H9 (cell line): ENCODE measurements at regions not wholly inside any gene's neighbourhood (a gene's known extent, or its start where the extent isn't known, plus 50 kb on each side); places are given as distances from the start of the nearest gene placed in this dataset.

Experiments used
- DNase-seq: peaks from one replicate; pipeline ENCODE4 v3.0.0-alpha.2; 2017
- H2AFZ ChIP-seq: one replicate; pipeline ENCODE4 v1.6.1; 2013; ENCODE audit warnings: mild to moderate bottlenecking, low read length, control low read depth, moderate library complexity
- H2AK5ac ChIP-seq: 2 replicates; pipeline ENCODE4 v1.6.1; 2013; ENCODE audit warnings: low read length, control low read depth, mixed read lengths; ENCODE audit not compliant: insufficient read length
- H2BK120ac ChIP-seq: one replicate; pipeline ENCODE4 v1.6.1; 2013; ENCODE audit warnings: low read depth, mild to moderate bottlenecking, low read length, control low read depth, inconsistent platforms; ENCODE audit not compliant: poor library complexity, severe bottlenecking
- H2BK12ac ChIP-seq: 2 replicates; pipeline ENCODE4 v1.6.1; 2013; ENCODE audit warnings: low read length, control low read depth, mixed read lengths, low read depth; ENCODE audit not compliant: insufficient read length
- H2BK15ac ChIP-seq: 2 replicates; pipeline ENCODE4 v1.6.1; 2013; ENCODE audit warnings: low read depth, low read length, control low read depth
- H2BK20ac ChIP-seq: one replicate; pipeline ENCODE4 v1.6.1; 2013; ENCODE audit warnings: low read depth, mild to moderate bottlenecking, low read length, control low read depth, inconsistent platforms; ENCODE audit not compliant: poor library complexity, severe bottlenecking
- H2BK5ac ChIP-seq: 2 replicates; pipeline ENCODE4 v1.6.1; 2013; ENCODE audit warnings: low read length, control low read depth, mixed read lengths; ENCODE audit not compliant: insufficient read length
- H3K14ac ChIP-seq: 2 replicates; pipeline ENCODE4 v1.6.1; 2013; ENCODE audit warnings: low read length, control low read depth; ENCODE audit not compliant: insufficient read depth
- H3K18ac ChIP-seq: 2 replicates; pipeline ENCODE4 v1.6.1; 2013; ENCODE audit warnings: low read depth, mild to moderate bottlenecking, mixed read lengths, low read length, control low read depth; ENCODE audit not compliant: insufficient read length
- H3K23ac ChIP-seq: 2 replicates; pipeline ENCODE4 v1.6.1; 2013; ENCODE audit warnings: low read length, control low read depth, mixed read lengths, low read depth; ENCODE audit not compliant: insufficient read length
- H3K23me2 ChIP-seq: 2 replicates; pipeline ENCODE4 v1.6.1; 2013; ENCODE audit warnings: low read depth, mild to moderate bottlenecking, mixed read lengths, low read length, control low read depth; ENCODE audit not compliant: insufficient read length, poor library complexity, severe bottlenecking
- H3K27ac ChIP-seq: 2 replicates; pipeline ENCODE4 v1.5.1; 2013; ENCODE audit warnings: low read length, control low read depth, mixed read lengths, low read depth; ENCODE audit not compliant: insufficient read length
- H3K27me3 ChIP-seq: 2 replicates; pipeline ENCODE4 v1.6.1; 2013; ENCODE audit warnings: low read length, control low read depth, inconsistent platforms; ENCODE audit not compliant: insufficient read depth
- H3K4ac ChIP-seq: 2 replicates; pipeline ENCODE4 v1.6.1; 2013; ENCODE audit warnings: low read depth, mild to moderate bottlenecking, control low read depth, inconsistent platforms, low read length, moderate library complexity
- H3K4me1 ChIP-seq: 2 replicates; pipeline ENCODE4 v1.6.1; 2013; ENCODE audit warnings: low read length, control low read depth, inconsistent platforms; ENCODE audit not compliant: insufficient read depth
- H3K4me2 ChIP-seq: 2 replicates; pipeline ENCODE4 v1.6.1; 2013; ENCODE audit warnings: low read length, control low read depth, mixed read lengths; ENCODE audit not compliant: insufficient read length, insufficient read depth
- H3K56ac ChIP-seq: 2 replicates; pipeline ENCODE4 v1.6.1; 2013; ENCODE audit warnings: low read depth, mild to moderate bottlenecking, mixed read lengths, low read length, control low read depth; ENCODE audit not compliant: insufficient read length
- H3K79me1 ChIP-seq: 2 replicates; pipeline ENCODE4 v1.6.1; 2013; ENCODE audit warnings: low read depth, mild to moderate bottlenecking, moderate library complexity, low read length, control low read depth, inconsistent platforms; ENCODE audit not compliant: insufficient read depth, poor library complexity, severe bottlenecking
- H3K79me2 ChIP-seq: 2 replicates; pipeline ENCODE4 v1.6.1; 2013; ENCODE audit warnings: low read length, control low read depth, inconsistent platforms; ENCODE audit not compliant: insufficient read depth
- H3K9ac ChIP-seq: 2 replicates; pipeline ENCODE4 v1.6.1; 2013; ENCODE audit warnings: low read length, control low read depth, mixed read lengths; ENCODE audit not compliant: insufficient read length; ENCODE audit errors: extremely low read depth
- H3K9me3 ChIP-seq: one replicate; pipeline ENCODE4 v1.6.1; 2013; ENCODE audit warnings: low read depth, low read length, inconsistent platforms; ENCODE audit not compliant: control insufficient read depth
- H3T11ph ChIP-seq: one replicate; pipeline ENCODE4 v1.6.1; 2013; ENCODE audit warnings: mild to moderate bottlenecking, low read length, control low read depth, inconsistent platforms
- H4K20me1 ChIP-seq: one replicate; pipeline ENCODE4 v1.6.1; 2013; ENCODE audit not compliant: control insufficient read depth, insufficient read length, insufficient read depth
- H4K5ac ChIP-seq: 2 replicates; pipeline ENCODE4 v1.6.1; 2013; ENCODE audit warnings: low read depth, mild to moderate bottlenecking, mixed read lengths, low read length, control low read depth; ENCODE audit not compliant: insufficient read length
- H4K8ac ChIP-seq: replicated peaks from 2 replicates; pipeline ENCODE4 v1.6.1; 2013; ENCODE audit warnings: low read length, control low read depth, mixed read lengths, low read depth; ENCODE audit not compliant: insufficient read length
- H4K91ac ChIP-seq: 2 replicates; pipeline ENCODE4 v1.6.1; 2013; ENCODE audit warnings: low read depth, mild to moderate bottlenecking, moderate library complexity, mixed read lengths, low read length, control low read depth; ENCODE audit not compliant: insufficient read length
- H3K27ac Mint-ChIP-seq, 3 experiments: 2 replicates in 2 of 3; 3 replicates in 1 of 3; pipeline ENCODE4 v1.8.0; 2020 to 2021; ENCODE audit warnings: mixed read lengths in 3 of 3, mild to moderate bottlenecking in 1 of 3, moderate library complexity in 1 of 3
- H3K27me3 Mint-ChIP-seq: 2 replicates; pipeline ENCODE4 v1.8.0; 2021; ENCODE audit warnings: low read depth, mild to moderate bottlenecking, moderate library complexity, mixed read lengths
- H3K36me3 Mint-ChIP-seq, 3 experiments: 2 replicates in 2 of 3; 3 replicates in 1 of 3; pipeline ENCODE4 v1.8.0; 2020 to 2021; ENCODE audit warnings: low read depth in 3 of 3, mixed read lengths in 3 of 3; ENCODE audit not compliant: insufficient read depth in 1 of 3
- H3K4me1 Mint-ChIP-seq, 2 experiments: 2 replicates each; pipeline ENCODE4 v1.8.0; 2020; ENCODE audit warnings: mixed read lengths in 2 of 2
- H3K4me3 Mint-ChIP-seq, 2 experiments: 2 replicates in 1 of 2; 3 replicates in 1 of 2; pipeline ENCODE4 v1.8.0; 2020 to 2021; ENCODE audit warnings: mild to moderate bottlenecking in 2 of 2, mixed read lengths in 2 of 2, moderate library complexity in 1 of 2
- H3K9me3 Mint-ChIP-seq, 2 experiments: 2 replicates in 1 of 2; 3 replicates in 1 of 2; pipeline ENCODE4 v1.8.0; 2020; ENCODE audit warnings: mild to moderate bottlenecking in 2 of 2, mixed read lengths in 2 of 2, moderate library complexity in 1 of 2
- CTCF ChIP-seq: fragments of 200-600 bp; sonication (generic); conservative IDR thresholded peaks from 3 replicates; pipeline ENCODE4 v1.8.0; 2021; ENCODE audit warnings: antibody characterized with exemption, mild to moderate bottlenecking
- WGBS: extraction: QIAGEN DNeasy Blood & Tissue Kit; methylation state at CpG from one replicate; pipeline ENCODE4 v1.1.7; 2013; ENCODE audit warnings: missing lambda C conversion rate, low lambda C conversion rate, mixed read lengths; ENCODE audit not compliant: insufficient read length; ENCODE audit errors: extremely low coverage; 5-methylcytosine and 5-hydroxymethylcytosine counted together

- no peak for TF ChIP-seq CTCF
- no peaks in the 10 kb centered on the region for H4K20me1 ChIP-seq
- no peak overlapping the region for H3K9ac ChIP-seq
- Mint-ChIP-seq H3K4me3 (no peak overlapping the region), H3K27me3 (no peaks in the 10 kb centered on the region), H3K36me3 (no peaks in the 10 kb centered on the region), H3K27ac (no peak overlapping the region), H3K4me1 (no peaks in the 10 kb centered on the region), H3K9me3 (no peaks in the 10 kb centered on the region)
- no peak overlapping the region for H2BK5ac ChIP-seq
- no peak overlapping the region for H3K23ac ChIP-seq
- no peak overlapping the region for H2AK5ac ChIP-seq
- no peak for DNase-seq
- no peak overlapping the region for H3K27ac ChIP-seq
- no peaks in the 10 kb centered on the region for H3K4me1 ChIP-seq
- H3K18ac ChIP-seq = no peak overlapping the region
- H2BK120ac ChIP-seq = no peak overlapping the region
- H3K79me2 ChIP-seq = no peaks in the 10 kb centered on the region
- H3K79me1 ChIP-seq = no peaks in the 10 kb centered on the region
- H3K56ac ChIP-seq = no peak overlapping the region
- H2BK15ac ChIP-seq = no peak overlapping the region
- no peaks in the 10 kb centered on the region for H3K9me3 ChIP-seq
- no peak overlapping the region for H3K4me2 ChIP-seq
- H2BK12ac ChIP-seq = no peak overlapping the region
- no peak overlapping the region for H2AFZ ChIP-seq
- WGBS = no CpG with 5 or more reads among the region's 1 CpG
- H2BK20ac ChIP-seq = no peak overlapping the region
- H4K5ac ChIP-seq = no peak overlapping the region
- H3K4ac ChIP-seq = no peak overlapping the region
- no peaks in the 10 kb centered on the region for H3K23me2 ChIP-seq
- no peak overlapping the region for H3K14ac ChIP-seq
- no peak overlapping the region for H4K91ac ChIP-seq
- no peak overlapping the region for H4K8ac ChIP-seq
- H3T11ph ChIP-seq = no peak overlapping the region
- no peaks in the 10 kb centered on the region for H3K27me3 ChIP-seq
Measured at GRCh38 chr6:55974688-55975087, 99.3 kb upstream of the BMP5 start.
